ENCODE measurements at regions not wholly inside any gene's neighbourhood (a gene's known extent, or its start where the extent isn't known, plus 50 kb on each side); places are given as distances from the start of the nearest gene placed in this dataset.
"Not testable (repeated sequence)": the region's sequence is repeated elsewhere in the genome, so short reads cannot be mapped to it uniquely, and the experiment has no call there.

DNA sequence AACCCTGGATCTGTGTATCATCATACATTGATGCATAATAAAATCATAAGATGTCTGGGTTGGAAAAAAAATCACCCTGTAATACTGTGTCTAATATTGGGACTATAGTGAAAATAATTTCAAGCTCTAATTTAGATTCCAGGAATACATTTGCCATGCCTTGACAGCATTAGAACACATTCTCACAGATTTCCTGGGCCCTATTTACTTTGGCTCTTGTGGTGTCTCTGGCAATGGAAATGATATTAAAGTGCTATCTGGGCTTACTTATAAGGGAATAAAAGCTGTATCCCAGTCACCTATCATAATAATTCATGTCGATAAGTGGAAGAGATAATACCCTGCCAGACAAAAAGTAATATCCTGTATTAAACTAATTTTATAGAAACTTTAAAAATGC is 472.0 kb downstream of the ZPLD1 start:
- no peak for DNase-seq (ENCODE audit: low spot score)

DNA sequence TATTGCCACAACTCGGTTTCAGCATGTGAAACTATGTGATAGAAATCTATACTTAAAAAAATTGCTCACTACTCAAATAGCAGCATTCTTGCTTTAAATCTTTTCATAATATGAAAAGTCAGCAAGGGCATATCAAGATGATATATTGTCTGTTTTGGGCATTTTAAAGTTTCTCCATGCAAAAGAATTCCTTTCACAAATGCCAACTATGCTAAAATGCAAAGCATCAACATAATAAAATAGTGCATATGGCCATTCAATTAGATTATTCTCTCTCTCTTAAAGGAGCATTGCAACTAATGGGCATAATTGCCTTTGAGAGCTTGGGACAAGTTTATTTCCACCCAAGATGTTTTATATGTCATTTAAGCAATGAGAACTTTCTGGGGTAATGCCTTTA is 475.1 kb downstream of the ZPLD1 start:
- no peak for DNase-seq (ENCODE audit: low spot score)

DNA sequence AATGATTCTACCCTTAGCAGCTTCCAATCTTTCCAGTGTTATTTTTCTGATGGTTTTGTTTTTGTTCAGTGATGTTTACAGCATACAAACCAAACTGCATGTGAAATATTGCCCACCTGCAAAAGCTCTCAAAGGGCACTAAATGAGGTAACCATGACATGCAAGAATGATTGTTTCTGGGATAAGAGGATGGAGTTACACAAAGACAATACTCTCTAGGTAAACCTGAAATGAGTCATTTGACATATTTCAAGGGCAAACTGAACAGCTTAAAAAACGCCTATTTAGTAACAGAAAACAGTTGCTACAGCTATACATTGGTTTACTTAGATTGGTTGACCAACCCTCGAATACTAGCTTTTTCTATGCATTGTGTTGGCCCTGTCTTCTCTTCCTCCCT is 481.7 kb downstream of the ZPLD1 start:
- no peak for DNase-seq (ENCODE audit: low spot score)

DNA sequence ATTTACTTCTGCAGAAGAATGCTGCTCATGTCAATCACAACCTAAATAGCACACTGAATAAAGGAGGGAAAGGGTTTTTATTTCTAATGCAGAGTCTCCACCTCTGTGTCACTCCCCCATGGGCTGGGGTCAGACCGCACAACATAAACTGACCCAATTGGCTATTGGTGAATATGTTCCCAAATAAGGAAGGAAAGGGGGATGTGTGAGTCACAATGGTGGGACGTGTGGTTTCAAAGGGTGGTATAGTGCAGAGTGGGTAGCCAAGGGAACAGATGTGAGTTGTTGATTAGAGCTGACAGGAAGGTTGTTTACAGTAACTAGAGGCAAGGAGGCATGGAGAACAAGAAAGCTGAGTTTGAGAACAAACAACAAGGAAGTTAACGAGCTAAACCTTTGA is 491.8 kb downstream of the ZPLD1 start:
- DNase-seq (ENCODE audit: low spot score), result no peak

DNA sequence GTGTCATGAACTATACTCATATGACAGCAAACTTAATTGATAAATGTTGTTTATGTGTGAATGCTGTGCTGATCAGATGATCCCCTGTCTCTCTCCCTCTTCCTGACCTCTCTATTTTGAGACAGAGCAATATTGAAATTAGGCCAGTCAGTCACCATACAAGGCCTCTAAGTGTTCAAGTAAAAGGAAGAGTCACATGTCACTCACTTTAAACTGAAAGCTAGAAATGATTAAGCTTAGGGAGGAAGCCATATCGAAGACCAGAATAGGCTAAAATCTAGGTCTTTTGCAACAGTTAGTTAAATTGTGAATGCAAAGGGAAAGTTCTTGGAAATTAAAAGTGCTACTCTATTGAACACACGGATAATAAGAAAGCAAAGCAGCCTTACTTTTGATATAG is 498.6 kb downstream of the ZPLD1 start:
- no peak for DNase-seq (ENCODE audit: low spot score)

DNA sequence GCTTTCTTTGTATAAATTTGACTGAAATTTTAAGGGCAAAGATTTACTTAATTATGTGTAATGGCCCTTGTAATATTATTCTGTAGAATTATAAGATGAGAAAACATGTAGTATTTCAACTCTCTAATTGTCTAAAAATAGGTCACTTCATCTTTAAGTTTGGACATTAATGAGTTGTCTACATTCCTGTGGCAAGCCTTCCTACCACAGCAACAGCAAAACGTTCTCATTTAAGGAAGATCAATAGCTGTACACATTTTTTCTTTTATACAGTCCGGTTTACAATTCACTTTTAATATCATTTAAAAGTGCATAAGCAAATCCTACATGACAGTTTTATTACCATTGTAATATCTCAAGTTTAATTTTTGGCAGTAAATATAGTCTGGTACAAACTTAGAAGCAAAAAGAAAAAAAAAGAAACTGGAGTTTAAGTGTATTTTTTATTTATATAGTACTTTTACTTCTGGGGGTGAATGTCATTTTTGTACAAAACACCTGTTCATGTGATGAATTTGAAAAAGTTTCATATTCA is 501.8 kb downstream of the ZPLD1 start:
- no peak for DNase-seq (ENCODE audit: low spot score)

DNA sequence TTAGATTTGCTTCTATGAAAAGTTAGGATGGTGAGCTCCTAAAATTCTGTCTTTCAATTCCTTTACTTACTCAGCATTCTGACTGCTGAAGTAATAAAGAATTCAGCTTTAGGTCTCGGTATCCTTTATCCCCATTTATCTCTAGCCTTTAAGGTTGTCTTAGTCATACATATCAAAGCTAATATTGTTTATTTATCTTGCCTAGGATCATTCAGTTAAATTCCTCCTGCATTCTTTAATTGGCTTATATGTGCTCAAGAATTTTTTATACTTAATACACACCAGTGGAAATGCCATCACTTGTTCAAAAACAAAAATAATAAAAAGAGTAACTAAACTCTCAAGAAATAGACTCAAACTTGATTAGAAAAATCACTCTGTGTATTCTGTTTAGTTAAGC is 507.0 kb downstream of the ZPLD1 start:
- no peak for DNase-seq (ENCODE audit: low spot score)

DNA sequence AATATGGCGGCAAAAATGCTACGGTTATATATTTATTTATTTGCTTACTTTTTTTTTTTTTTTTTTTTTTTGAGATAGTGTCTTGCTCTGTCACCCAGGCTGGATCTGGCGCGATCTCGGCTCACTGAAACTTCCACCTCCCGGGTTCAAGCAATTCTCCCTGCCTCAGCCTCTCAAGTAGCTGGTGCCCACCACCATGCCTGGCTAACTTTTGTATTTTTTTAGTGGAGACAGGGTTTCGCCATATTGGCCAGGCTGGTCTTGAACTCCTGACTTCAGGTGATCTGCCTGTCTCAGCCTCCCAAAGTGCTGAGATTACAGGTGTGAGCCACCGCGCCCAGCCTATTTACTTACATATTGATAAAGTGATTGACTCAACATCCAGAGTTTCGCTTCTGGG is 511.6 kb downstream of the ZPLD1 start:
- not testable (repeated sequence) for DNase-seq (ENCODE audit: low spot score)

DNA sequence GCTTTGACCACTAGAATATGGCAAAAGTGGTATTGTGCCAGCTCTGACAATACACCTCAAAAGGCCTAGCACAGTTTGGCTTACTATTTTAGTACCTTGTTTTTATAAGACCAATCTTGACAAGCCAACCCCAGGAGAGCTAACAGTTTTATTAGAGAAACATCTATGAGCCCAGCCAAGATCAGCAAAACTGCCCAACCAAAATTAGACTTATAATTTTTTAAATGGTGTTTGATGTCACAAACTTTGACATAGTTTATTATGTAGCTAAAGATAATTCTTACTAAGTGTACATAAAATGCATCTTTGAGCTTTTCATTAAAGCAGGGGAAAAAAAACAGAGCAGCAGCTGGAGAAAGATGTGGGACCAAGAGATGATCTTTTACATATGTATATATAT is 537.5 kb downstream of the ZPLD1 start:
- DNase-seq (ENCODE audit: low spot score), result no peak

DNA sequence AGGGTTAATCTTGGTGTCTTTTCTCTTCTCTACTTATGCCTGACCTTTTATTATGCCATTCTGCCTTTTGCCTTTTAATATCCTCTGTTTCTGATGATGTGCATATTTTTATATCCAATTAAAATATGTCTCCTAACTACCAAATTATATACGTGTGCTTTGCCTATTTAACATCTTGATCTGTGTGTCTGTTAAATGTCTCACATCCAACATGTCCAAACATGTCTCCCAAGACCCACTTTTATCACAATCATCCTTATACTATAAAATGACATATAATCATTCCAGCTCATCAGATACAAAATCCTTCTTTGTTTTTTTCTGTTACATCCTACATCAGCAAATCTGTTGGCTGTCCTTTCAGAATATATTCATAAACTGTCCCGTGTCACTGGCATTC is 539.5 kb downstream of the ZPLD1 start:
- no peak for DNase-seq (ENCODE audit: low spot score)

DNA sequence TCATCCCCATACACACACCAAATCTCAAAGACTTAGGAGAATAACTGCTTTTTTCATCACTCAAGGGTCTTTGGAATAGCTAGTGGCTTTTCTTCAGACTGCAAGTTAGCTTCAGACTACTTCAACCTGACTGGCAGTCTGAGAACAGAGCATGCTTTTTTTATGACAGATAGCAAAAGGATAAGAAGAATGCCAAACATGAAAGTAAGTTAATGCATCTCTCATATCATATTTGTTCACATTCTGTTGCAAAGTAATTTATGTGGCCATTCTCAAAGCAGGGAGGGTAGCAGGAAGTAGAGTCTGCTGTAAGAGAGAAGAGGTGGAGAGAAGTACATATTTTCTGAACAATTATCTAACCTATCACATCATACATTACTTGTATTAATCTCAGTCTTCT is 544.4 kb downstream of the ZPLD1 start:
- no peak for DNase-seq (ENCODE audit: low spot score)

DNA sequence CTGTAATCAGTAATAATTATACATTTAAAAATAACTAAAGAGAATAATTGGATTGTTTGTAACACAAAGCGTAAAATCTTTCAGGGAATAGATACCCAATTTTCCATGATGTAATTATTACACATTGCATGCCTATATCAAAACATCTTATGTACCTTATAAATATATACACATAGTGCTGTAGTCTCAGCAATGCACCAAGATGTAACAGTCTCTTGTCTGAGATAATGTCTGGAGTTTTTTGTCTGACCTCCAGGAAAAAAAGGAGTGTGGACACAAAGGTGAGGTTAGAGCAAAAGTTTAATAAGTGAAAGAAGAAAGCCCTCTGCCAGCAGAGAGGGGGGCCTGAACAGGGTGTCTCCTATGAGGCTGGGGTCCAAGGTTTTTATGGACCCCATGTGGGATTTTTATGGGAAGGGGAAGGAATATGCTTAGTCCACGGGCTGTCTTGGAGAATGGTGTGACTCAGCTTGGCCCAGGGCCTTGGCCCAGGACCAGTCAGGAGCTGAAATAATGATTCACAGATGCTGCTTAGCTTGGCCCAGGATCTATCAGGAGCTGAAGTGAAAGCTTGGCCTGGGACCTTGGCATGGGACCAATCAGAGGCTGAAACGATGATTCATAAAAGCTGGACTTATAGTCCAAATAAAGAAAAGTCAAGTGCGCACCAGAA is 545.0 kb downstream of the ZPLD1 start:
- DNase-seq (ENCODE audit: low spot score), result peak; percentile 19

DNA sequence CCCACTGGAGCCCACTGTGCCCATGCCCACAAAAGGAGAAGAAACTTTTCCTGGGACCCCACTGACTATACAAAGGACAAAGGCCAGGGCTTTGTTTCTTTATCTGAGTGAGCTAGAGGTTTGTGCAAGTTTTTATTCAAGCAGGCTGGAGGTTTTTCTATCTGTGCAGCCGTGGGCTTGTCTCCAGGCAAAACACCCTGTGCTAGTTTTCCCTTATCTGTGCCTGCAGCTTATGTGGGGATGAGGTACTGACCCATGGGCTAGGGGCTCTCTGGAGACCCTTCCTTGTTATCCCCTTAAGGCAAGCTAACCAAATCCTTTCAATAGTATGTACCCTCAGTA is 545.5 kb downstream of the ZPLD1 start:
- no peak for DNase-seq (ENCODE audit: low spot score)

DNA sequence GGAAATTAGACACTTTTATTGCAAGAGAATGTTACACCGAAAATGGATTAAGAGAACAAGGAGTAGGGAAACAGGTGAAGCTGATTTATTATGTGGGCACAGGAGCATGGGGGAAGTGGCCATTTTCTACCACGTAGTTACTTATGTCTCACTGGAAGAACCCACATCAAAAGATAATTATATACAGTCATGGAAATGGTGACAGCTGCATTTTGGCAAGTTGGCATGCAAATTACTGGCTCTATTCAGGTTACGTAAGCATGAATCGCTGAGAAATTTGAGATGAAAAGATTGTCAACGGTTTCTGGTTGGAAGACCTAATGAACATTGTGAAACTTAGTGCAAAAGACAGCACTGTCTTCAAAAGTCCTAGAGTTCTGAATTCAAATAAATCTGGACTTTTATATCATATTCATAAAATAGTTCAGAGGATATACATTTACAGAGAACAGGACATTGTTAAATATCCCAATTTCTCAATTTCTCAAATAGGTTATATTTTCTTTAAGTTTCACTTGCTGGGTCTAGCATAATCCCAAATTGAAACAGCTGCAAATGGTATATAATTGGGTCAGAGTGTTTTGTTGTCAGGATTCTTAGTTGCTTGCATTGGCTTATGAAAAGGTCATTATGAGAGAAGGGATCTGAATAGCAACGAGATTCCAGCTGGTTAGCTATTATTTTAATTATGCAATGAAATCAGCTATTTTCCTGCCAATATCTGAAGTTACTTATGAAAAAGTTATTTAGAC is 567.8 kb downstream of the ZPLD1 start:
- no peak for DNase-seq (ENCODE audit: low spot score)

DNA sequence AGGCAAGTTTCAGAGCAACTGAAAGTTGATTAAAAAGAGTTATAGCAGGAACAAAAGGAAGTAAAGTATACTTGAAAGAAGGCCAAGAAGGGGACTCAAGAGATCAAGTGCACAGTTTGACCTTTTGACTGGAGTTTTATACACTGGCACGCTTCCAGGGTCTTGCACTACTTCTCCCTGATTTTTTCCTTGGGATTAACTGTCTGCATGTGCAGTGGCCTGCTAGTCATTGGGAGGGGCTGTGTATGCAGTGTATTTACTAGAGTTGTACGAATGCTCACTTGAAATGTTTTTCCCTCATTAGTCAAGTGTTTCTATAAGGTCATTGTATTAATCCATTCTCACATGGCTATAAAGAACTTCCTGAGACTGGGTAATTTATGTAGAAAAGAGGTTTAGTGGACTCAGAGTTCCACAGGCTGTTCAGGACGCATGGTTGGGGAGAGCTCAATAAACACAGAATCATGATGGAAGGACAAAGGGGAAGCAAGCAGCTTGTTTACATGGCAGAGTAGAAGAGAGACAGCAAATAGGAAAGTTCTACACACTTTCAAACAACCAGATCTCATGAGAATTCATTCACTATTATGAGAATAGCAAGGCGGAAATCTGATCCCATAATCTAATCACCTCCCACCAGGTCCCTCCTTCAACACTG is 571.8 kb downstream of the ZPLD1 start:
- no peak for DNase-seq (ENCODE audit: low spot score)

DNA sequence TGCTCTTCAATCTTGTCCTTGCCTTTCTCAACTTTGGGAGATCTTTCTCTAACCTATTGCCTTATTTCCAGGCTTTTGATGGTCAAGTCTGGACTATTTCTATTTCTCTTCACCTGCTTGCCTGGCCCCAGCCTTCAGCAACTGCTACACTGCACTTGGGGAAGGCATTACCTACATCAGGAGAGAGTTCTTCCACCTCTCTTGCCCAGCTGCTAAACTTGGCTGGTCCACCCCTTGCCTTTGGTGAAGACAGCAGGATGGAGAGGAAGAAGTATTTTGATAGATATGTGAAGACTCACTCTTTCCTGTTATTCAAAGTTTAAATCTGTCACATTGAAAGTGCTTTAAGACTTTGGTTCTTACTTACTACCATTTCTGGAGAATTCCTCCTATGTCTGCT is 574.8 kb downstream of the ZPLD1 start:
- DNase-seq (ENCODE audit: low spot score), result no peak

DNA sequence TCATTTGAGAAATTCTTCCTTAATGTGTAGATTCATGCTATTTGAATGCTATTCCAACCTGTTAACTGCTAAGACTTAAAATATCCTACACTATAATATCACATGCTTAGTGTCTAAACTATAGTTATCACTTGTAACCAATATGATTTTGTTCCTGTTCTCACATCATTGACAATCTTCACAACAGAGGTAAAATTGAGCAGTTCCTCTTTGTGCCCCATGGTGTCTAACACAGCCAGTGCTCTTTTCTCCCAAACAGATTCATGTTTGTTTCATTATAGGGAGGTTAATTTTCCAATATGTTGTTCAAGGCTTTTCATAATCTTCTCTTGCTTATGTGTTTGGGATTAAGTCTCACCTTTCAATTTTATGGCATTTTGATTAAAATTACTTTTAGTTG is 591.1 kb downstream of the ZPLD1 start:
- no peak for DNase-seq (ENCODE audit: low spot score)

DNA sequence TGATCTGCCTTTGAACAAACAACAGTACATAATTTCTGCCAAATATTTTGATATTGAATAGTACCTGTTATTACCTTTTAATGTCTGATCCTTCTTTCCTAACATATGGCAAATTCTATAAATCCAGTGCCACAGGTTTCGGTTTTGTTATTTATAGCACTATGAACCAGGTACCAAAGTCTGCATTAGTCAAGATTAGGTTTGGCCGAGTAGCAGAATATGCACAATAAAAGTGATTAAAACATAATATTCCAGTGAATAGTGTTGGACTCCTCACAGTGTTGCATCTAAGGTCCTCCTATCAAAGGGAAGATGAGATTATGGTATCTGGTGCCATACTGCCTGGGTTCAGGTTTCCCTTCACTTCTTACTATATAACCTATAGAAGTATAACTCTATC is 599.0 kb downstream of the ZPLD1 start:
- no peak for DNase-seq (ENCODE audit: low spot score)

DNA sequence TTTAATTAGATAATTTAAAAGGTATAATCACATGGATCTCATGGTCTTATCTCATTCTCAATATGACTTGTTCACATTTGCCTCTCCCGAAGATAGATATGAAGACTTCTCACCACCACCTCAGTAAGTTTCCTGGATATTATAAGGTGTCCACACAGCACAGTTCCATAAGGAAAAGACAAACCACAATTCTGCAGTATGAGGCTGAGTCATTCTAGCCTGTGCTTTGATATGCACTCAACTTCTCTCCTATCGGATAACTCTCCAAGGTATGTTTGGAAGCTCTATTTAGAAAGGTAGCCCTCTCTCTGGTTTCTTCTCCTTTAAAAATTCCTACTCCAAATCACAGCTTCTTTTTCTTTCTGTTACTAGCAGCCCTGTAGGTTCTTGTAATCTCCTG is 612.8 kb downstream of the ZPLD1 start:
- no peak for DNase-seq (ENCODE audit: low spot score)

DNA sequence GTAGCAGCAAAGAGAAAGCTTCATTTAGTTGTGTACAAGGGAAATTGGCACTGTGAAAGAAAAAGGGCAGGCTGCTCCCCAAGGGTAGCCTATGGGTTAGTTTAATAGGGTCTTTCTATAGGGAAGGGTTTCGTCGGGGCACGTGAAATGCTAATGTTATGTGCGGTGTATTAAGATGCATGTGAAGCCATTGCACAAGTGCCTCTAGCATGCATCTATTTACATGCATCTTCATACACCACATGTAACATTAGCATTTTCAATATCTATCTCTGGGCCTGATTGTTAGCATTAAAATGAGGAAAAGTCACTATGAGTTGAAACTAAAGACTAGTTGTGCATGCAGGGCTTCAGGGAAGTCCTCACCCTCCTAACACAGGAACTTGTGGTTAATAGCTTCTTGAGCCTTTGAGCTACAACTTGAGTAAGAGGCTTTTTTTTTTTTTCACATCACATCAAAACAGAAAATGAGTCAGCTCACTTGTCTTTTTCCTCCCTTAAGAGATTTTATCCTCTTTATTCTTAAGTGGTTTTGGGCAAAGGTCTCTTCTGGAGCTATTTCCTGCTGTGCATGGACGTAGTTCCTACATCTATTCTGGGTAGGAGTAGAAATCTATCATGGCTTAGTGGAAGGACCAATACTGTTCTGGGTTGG is 613.4 kb downstream of the ZPLD1 start:
- peak; percentile 24 for DNase-seq (ENCODE audit: low spot score)

DNA sequence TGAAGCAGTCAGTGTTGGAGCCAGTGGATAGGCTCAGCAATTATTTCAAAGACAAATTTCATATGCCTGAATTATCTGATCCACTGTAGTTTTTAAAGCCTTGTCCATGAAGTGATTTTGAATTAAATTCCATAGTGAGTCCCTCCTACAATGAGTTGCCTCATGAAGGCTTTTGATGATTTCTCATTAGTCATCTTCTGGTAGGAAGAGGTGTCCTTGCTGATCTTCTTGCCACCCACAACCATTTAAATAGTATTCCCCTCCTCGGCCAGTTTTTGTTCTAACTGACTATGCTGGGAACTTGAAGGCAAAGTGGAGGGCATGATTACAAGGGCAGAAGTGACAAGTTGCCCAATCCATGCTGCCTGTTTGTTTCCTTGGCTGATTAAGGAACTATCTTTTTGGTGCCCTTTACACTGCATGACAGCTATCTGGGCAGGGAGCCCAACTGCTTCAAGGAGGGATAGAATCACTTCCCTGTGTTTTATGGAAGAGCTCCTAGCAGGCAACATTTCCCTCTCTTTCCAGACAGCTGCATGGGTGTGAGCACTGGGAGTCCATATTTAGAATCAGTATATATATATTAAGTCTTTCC is 617.5 kb downstream of the ZPLD1 start:
- peak; percentile 79 for DNase-seq (ENCODE audit: low spot score)

DNA sequence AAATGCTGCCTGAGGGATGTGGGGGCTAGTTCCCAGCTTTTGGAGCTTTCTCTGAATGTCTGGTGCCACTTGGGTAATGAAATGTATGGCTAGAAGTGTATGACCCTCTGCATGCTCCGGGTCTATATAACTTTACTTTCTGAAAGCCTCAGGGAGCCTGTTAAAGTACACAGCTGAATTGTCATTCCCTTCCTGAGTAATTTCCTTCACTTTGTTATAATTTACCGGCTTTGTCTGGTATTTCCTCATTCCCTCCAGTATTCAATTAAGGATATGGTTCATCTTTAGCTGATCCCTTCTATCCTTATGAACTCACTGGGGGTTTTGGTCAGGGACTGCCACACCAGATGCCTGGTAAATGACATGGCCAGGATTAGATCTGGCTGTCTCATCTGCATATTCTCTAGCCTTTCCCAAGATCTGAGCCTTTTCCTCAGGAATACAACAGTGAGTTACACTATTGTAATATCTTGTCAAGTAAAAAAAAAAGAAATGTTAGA is 620.3 kb downstream of the ZPLD1 start:
- DNase-seq (ENCODE audit: low spot score), result no peak

Measured in pons (tissue), 1 donor.